Lower lobe of right lung (tissue), 2 donors: ENCODE measurements at regions not wholly inside any gene's neighbourhood (a gene's known extent, or its start where the extent isn't known, plus 50 kb on each side); places are given as distances from the start of the nearest gene placed in this dataset.
"Not testable (repeated sequence)": the region's sequence is repeated elsewhere in the genome, so short reads cannot be mapped to it uniquely, and the experiment has no call there.

ENCODE experiments used
- ATAC-seq, 2 donors: fragments of 200-7000 bp; cut with Tn5 transposase; one replicate each; pipeline ENCODE4 v1.9.1; 2020 to 2022; ENCODE audit warnings: mild to moderate bottlenecking in 2 of 2, moderate library complexity in 2 of 2
- DNase-seq: peaks from one replicate; pipeline ENCODE4 v3.0.0-alpha.2; 2020
- H3K27ac ChIP-seq: fragments of 200-600 bp; one replicate; pipeline ENCODE4 v1.8.0; 2022
- H3K27me3 ChIP-seq: fragments of 200-600 bp; one replicate; pipeline ENCODE4 v1.8.0; 2022; ENCODE audit warnings: low read depth
- H3K36me3 ChIP-seq: fragments of 200-600 bp; one replicate; pipeline ENCODE4 v1.8.0; 2022; ENCODE audit warnings: mild to moderate bottlenecking
- H3K4me1 ChIP-seq: fragments of 200-600 bp; one replicate; pipeline ENCODE4 v1.8.0; 2022
- H3K4me3 ChIP-seq: fragments of 200-600 bp; one replicate; pipeline ENCODE4 v1.8.0; 2022; ENCODE audit warnings: mild to moderate bottlenecking
- H3K9me3 ChIP-seq: fragments of 200-600 bp; one replicate; pipeline ENCODE4 v1.8.0; 2022
- intact Hi-C: fragments of 100-400 bp; cut with DNase I; formaldehyde crosslinking; loops from one replicate; pipeline ENCODE4 v1.11.0; 2022
- TF ChIP-seq, protein P1 (sequence below): fragments of 200-600 bp; IDR thresholded peaks from one replicate; pipeline ENCODE4 v1.8.0; 2022; ENCODE audit warnings: antibody characterized with exemption, mild to moderate bottlenecking
- donor health status: DM: no; HTN: yes; CAD: no; lungs with severe emphysema.

DNA sequence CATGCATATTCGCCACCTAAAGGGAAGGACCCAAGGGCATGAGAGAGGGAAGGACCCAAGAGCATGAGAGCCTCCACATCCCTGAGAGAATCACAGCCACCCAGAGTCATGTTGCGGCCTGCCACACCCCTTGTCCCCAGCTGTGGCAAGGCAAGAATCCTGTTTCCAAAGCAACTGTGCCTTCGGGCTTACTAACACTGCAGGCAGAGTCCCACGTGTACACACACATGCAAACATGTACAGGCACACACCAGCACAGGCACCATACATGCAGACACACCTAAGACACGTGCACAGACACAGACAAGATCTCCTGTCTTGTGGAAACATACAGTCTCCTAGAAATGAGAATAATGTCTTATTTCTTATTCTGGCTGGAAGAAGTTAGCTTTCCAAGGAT lies 92.4 kb upstream of the CDYL2 start:
- Histone ChIP-seq H3K9me3 (no peaks in the 10 kb centered on the region), H3K27ac (no peak overlapping the region)

GRCh38 chr16:80894091-80894490 lies 89.7 kb upstream of the CDYL2 start:
- TF ChIP-seq, protein P1, sequence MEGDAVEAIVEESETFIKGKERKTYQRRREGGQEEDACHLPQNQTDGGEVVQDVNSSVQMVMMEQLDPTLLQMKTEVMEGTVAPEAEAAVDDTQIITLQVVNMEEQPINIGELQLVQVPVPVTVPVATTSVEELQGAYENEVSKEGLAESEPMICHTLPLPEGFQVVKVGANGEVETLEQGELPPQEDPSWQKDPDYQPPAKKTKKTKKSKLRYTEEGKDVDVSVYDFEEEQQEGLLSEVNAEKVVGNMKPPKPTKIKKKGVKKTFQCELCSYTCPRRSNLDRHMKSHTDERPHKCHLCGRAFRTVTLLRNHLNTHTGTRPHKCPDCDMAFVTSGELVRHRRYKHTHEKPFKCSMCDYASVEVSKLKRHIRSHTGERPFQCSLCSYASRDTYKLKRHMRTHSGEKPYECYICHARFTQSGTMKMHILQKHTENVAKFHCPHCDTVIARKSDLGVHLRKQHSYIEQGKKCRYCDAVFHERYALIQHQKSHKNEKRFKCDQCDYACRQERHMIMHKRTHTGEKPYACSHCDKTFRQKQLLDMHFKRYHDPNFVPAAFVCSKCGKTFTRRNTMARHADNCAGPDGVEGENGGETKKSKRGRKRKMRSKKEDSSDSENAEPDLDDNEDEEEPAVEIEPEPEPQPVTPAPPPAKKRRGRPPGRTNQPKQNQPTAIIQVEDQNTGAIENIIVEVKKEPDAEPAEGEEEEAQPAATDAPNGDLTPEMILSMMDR, result no peak
- Histone ChIP-seq H3K27me3 (no peaks in the 10 kb centered on the region), H3K9me3 (no peaks in the 10 kb centered on the region), H3K36me3 (no peaks in the 10 kb centered on the region), H3K4me1 (no peaks in the 10 kb centered on the region), H3K27ac (no peak overlapping the region), H3K4me3 (no peak overlapping the region)
- DNase-seq, result no peak
- ATAC-seq, result no peak
- intact Hi-C loops, result no loop called here

More for the DNA sequence above, 92.4 kb upstream of the CDYL2 start:
- DNase-seq (no peak), ATAC-seq (no peak)
- intact Hi-C loops, result no loop called here
- Histone ChIP-seq H3K36me3 (no peaks in the 10 kb centered on the region), H3K27me3 (no peaks in the 10 kb centered on the region), H3K4me3 (no peak overlapping the region), H3K4me1 (no peaks in the 10 kb centered on the region)
- TF ChIP-seq, protein P1, result no peak

GRCh38 chr16:80893686-80894085 lies 89.3 kb upstream of the CDYL2 start:
- intact Hi-C loops, result no loop called here
- Histone ChIP-seq H3K27ac (no peak overlapping the region), H3K36me3 (no peaks in the 10 kb centered on the region), H3K27me3 (no peaks in the 10 kb centered on the region), H3K4me3 (no peak overlapping the region), H3K9me3 (no peaks in the 10 kb centered on the region), H3K4me1 (no peaks in the 10 kb centered on the region)
- ATAC-seq (no peak), DNase-seq (no peak)
- TF ChIP-seq, protein P1, result no peak

DNA sequence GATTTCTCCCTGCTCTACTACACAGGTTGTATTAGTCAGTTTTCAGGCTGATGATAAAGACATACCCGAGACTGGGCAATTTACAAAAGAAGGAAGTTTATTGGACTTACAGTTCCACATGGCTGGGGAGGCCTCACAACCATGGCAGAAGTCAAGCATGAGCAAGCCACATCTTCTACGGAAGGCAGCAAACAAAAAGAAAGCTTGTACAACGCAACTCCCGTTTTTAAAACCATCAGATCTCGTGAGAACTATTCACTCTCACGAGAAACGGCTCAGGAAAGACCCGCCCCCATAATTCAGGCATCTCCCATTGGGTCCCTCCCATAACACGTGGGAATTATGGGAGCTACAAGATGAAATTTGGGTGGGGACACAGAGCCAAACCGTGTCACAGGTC lies 88.0 kb upstream of the CDYL2 start:
- intact Hi-C loops, H3K27me3 ChIP-seq, ATAC-seq, H3K36me3 ChIP-seq, DNase-seq, H3K27ac ChIP-seq, H3K4me1 ChIP-seq, H3K4me3 ChIP-seq, H3K9me3 ChIP-seq: not testable (repeated sequence)

DNA sequence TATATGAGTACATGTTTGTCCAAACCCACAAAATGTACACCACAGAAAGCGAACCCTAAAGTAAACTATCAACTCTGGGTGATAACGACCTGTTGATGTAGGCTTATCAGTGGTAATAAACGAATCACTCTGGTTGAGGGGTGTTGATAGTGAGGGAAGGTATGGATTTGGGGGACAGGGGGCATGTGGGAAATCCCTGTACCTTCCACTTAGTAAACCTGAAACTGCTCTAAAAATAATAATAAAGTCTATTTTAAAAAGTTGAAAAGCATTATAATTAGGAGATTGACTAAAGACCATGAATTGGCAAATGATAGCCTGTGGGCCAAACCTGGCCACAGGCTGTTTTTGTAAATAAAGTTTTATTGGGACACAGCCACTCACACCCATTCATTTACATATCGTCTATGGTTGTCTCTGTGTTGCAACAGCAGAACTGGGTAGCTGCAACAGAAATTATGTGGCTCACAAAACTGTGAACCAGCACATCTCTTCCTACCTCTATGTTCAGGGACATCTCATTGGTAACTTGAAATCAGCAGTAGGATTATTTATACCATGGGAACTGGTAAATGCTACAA lies 85.5 kb upstream of the CDYL2 start:
- TF ChIP-seq, protein P1, result no peak
- intact Hi-C loops, result no loop called here
- Histone ChIP-seq H3K27me3 (no peaks in the 10 kb centered on the region), H3K9me3 (no peaks in the 10 kb centered on the region), H3K4me3 (no peak overlapping the region), H3K36me3 (no peaks in the 10 kb centered on the region), H3K27ac (no peak overlapping the region), H3K4me1 (no peaks in the 10 kb centered on the region)
- no peak for ATAC-seq
- no peak for DNase-seq

- Histone ChIP-seq H3K4me1 (no peaks in the 10 kb centered on the region), H3K36me3 (no peaks in the 10 kb centered on the region), H3K4me3 (no peak overlapping the region), H3K27ac (no peak overlapping the region), H3K27me3 (no peaks in the 10 kb centered on the region), H3K9me3 (no peaks in the 10 kb centered on the region)
- intact Hi-C loops, result no loop called here
- no peak for ATAC-seq
- no peak for DNase-seq
- TF ChIP-seq, protein P1, result no peak
Observed at GRCh38 chr16:80887062-80887461, 82.7 kb upstream of the CDYL2 start.
